GM12872 (cell line): ENCODE measurements at regions not wholly inside any gene's neighbourhood (a gene's known extent, or its start where the extent isn't known, plus 50 kb on each side); places are given as distances from the start of the nearest gene placed in this dataset.

Experiments
- CTCF ChIP-seq: IDR thresholded peaks from 3 replicates; pipeline ENCODE4 v1.5.1; 2011; ENCODE audit warnings: low read depth, mild to moderate bottlenecking, low read length, moderate library complexity; ENCODE audit not compliant: insufficient read depth

- no peak for TF ChIP-seq CTCF
Measured at GRCh38 chr2:42910645-42911405, 118.4 kb upstream of the HAAO start.

- no peak for TF ChIP-seq CTCF
Measured at GRCh38 chr2:42909966-42910365, 117.6 kb upstream of the HAAO start.

- no peak for TF ChIP-seq CTCF
Measured at GRCh38 chr2:42908518-42909200, 116.3 kb upstream of the HAAO start.

- no peak for TF ChIP-seq CTCF
Measured at GRCh38 chr2:42907835-42908234, 115.5 kb upstream of the HAAO start.

- TF ChIP-seq CTCF: no peak
Measured at GRCh38 chr2:42906557-42907411, 114.4 kb upstream of the HAAO start.

GRCh38 chr2:42906111-42906556, 113.8 kb upstream of the HAAO start:
- TF ChIP-seq CTCF: 0 out of 3 replicates have a peak, but pooled peaks have one; percentile 7
